Smooth muscle cell of the brain vasculature (primary cell): ENCODE measurements at regions not wholly inside any gene's neighbourhood (a gene's known extent, or its start where the extent isn't known, plus 50 kb on each side); places are given as distances from the start of the nearest gene placed in this dataset.
"Not testable (repeated sequence)": the region's sequence is repeated elsewhere in the genome, so short reads cannot be mapped to it uniquely, and the experiment has no call there.

Source experiments
- DNase-seq: peaks from one replicate; pipeline ENCODE4 v3.0.0-alpha.2; 2012; ENCODE audit warnings: low read depth, low spot score

DNA sequence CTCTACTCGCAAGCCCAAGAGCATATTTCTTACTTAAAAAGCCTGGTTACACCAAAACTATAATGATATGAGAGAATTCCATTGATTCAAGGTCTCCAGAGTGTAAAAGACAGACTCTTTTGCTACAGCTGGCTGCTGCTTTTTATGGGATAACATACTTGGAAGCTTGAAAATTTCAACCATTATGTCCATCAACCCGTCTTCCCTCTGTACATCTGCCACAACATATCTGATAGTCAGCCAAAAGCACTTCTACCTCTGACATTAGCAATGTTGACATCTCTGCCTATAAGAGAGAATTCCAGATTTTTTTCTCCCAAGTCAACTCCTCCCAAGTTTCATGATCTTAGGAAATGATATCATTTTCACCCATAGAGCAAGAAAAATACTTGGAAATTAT lies 54.4 kb upstream of the IQCM start:
- DNase-seq: no peak

DNA sequence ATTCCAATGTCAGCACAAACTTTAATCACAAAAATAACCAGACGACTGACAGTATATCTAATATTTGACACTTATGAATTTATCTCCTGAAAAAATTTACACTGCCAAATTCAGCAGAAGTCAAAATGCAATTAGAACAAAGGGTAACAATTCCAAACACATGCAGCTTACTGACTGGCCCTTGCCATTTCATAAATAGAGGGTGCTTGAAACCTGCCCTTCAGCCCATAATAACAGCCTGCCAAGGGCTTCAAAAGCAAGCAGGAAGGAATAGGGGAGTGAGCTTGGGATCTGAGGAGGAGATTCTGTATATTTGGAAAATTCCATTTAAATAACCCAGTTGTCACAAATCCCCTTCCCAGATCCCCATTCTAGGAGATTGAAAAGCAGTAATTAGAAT lies 66.1 kb upstream of the IQCM start:
- no peak for DNase-seq

DNA sequence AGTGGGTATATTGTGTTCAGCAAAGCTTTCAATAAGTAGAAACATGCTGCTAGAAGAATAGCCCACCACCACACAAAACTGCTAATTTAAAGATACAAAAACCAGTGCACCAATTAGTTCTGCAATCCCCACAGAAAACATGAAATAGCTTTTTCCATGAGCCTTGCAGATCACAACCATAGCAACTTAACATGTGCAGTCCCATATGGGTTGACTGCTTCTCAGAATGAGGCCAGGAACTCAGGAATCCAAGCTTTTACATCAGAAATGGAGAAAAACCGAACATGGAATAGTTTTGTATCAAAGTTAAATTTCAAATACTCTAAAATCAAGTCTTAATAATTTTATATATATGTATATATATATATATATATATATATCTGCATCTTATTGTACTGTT lies 66.6 kb upstream of the IQCM start:
- DNase-seq: no peak

DNA sequence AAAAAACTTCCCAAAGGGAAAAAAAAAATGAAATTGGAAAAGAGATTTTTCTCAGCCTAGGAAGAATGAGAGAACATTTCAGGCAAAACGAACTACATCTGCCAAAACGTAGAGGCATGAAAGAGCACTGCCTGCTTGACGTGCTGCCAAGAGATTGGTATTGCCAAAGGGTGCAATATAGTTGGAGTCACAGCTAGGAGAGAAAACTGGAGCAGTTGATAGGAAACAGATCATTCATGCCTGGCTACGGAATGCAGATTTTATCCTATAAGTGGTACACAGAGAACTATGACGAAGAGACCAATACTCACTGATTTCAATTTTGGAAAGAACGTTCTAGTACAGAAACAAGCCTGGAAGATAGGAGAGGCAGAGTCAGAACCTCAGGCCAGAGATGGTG lies 68.4 kb upstream of the IQCM start:
- no peak for DNase-seq

DNA sequence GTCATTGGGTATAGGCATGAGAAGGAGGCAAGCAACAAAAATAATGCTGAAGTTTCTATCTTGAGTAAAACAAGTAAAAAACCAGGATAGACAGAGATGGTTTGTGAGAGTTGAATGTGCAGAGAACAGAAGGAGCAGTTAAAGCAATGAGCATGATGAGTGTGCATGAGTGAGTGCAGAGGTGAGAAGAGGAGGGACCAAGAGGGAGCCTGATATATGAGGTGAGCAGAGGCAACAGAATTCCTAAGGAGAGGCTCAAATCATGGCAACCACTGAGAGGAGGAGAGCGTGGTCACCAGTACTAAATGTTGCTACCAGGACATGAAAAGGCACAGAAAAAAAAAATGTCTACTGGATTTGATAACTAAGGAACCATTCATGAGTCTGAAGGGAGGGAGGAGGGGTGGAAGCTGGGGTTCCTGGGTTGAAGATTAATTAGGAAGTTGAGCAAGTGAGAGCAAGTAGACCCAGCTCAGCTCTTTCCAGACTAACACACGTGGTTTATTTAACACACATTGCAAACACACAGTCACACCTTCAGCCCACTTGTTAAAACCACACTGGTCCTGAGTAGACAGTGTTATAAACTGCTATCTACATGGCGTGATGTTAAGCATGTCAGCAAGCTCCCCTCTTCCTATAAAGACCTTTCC lies 69.0 kb upstream of the IQCM start:
- no peak for DNase-seq

DNA sequence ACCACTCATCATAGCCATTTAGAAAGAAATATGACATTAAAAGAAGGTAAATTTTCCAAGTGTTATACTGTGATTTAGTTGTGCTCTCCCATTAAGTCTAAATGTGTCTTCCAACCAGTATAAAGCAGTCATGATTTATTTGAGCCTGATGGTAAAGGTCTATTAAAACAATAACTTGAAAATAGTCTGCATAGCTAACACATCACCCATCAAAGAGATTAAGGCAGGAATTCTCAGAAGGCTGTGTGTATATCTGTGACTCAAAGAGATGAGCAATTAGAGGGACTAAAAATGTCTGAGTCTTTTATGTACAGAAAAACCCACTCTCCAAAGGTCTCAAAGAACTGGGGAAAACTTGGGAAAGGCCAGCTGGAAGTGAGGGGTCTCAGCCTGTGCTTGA lies 70.3 kb upstream of the IQCM start:
- DNase-seq: no peak

DNA sequence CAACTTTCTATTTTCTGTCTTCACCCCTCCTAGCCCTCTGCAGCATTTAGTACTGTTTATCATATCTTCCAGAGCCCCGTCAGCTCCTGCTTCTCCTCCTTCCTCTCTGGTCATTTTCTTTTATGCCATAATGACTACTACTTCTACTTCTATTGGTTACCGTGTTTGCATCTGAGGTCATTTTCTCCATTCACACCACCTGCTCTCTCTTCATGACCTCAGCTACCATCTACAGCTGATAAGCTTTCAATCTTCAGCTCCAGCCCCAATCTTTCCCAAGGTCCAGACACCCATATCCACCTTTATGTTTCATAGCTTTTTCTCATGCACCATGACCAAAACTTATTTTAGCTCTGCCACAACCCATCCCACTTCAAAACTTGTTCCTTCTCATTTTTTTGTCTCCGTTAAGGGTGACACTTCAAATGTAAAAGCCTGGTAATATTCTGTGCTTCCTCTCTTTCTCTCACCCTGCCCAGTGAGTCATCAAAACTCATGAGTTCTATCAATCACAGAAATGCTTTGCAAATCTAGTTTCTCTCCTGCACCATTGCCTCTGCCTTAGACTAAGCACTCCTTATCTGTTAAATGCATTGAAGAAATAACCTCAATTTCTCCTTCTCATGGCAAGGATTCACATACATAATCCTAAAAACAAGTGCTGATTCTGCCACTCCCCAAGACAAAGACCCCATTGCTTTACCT lies 71.3 kb upstream of the IQCM start:
- no peak for DNase-seq

DNA sequence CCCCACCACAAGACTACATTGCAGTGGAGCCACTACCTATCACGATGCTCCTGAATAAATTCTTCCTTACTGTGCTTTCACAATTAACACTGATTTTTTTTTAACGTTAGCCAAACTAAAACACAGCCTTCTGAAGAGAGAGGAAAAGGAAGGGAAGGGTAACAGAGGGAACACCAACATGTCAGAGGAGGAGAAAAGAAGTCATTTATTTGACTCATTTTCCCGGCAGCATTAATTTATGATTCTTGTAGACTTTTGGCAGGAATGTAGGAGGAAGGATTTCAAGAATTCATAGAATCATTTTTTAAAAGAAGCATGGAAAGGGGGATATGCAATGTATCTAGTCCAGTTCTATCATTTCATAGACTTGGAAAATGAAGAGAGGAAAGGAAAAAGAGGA lies 74.3 kb upstream of the IQCM start:
- no peak for DNase-seq

DNA sequence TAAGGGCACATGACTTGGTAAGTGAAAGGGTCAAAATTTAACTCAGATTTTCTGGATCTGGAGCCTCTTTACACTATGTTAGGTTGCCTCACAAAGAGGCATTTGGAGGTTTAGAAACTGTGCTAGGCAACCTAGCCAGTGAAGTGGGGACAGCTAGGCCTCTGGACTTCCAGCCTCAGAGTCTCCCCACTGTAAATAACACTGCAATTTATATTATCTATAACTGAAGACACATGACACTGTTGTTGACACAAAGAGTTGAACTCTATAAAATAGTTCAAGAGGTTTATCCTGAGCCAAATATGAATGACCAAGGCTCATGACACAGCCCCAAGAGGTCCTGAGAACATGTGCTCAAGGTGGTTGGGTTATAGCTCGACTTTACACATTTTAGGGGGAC lies 74.9 kb upstream of the IQCM start:
- DNase-seq: no peak

DNA sequence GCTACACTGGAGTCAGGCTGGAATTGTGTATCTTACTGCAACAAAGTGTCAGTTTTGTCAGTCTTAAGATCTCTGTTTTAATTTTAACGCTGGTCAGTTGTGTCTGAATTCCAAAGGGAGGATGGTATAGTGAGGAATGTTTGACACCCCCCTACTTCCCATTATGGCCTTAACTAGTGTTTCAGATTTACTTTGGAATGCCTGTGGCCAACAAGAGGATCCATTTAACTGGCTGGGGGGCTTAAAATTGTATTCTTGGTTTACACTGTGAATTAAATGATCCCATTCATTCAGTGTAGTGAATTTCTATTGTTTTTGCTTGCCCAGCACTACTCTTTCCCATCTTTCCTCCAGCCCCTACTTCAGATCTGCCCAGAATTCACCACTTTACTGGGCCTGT lies 75.8 kb upstream of the IQCM start:
- DNase-seq: no peak

DNA sequence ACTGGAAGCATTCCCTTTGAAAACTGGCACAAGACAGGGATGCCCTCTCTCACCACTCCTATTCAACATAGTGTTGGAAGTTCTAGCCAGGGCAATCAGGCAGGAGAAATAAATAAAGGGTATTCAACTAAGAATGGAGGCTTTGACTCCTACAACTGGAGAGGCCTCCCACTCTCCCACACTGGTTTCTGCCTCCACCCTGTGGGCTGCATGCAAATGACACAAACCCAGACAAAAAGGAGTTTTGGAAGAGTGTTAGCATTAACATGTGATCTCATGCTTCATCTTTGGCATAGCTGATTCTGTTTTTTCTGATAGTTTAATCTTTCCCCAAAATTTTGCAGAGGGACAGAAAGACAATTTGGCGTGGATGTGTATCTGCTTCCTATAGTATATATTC lies 80.8 kb upstream of the IQCM start:
- no peak for DNase-seq

DNA sequence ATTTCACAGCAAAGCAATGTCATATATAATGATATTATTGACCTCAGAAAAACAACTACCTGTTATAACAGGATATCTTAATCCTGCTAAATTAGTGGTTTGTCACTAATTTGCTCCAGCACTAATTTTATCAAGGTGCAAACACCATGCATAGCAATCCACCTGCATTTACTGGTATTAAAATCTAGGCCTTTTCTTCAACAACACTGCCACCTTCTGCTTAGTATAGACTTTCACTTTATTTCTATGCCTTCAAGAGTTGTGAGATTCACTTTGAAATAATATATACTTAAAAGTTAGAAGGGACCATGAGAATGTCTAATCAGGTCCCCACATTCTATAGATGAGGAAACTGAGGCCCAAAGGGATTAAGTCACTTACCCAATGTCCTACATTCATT lies 82.1 kb upstream of the IQCM start:
- no peak for DNase-seq

DNA sequence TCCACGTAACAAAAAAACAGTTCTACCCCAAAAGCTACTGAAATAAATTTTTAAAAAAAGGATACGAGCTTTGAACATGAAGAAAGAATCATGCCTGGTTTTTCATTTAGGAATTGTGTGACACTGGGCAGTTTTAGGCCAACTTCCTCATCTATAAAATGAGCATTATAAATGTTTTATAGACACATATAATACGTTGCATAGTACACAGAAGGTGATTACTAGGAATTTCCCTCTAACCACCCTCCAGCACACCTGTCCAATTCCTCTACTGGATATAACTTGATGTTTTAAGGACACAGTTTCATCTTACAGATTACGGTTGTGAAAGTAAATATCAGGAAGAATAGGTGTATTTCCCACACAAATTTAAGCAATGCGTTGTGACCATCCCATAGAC lies 85.5 kb upstream of the IQCM start:
- DNase-seq: no peak

DNA sequence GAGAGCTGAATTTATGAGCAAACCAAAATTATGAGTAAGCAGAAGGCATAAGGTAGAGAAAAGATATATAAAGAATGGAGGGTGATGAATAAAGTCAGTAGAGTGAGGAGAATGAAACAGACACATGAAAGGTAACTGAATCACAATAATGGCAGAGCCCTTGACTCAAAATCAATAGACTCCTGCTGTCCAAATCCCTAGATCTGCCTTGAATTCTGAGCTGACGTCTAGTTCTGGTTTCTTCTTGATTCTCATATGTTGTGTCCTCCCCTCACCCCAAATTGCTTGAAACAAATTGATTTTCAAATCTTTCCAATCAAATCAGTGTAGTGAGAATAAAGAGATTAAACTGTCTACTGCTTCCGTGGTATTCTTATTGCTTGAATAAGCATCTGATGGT lies 86.6 kb upstream of the IQCM start:
- no peak for DNase-seq

DNA sequence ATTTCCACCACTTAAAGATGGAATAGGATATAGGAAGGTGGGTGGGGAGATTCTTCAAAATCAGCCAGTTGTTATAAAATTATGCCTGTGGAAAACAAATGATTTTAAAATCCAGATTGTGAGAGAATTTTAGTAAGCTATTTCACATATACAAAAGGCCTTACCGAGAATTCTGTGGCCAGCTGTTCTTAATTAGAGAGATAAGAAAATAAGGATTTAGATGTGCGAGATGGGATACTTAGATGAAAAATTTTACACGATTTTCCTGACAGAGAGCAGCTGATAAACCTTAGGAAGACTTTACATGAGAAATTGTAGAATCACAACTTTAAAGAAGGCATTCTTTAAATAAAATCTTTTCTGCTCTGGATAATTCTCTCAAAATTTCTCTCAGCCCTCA lies 94.5 kb upstream of the IQCM start:
- DNase-seq: no peak

DNA sequence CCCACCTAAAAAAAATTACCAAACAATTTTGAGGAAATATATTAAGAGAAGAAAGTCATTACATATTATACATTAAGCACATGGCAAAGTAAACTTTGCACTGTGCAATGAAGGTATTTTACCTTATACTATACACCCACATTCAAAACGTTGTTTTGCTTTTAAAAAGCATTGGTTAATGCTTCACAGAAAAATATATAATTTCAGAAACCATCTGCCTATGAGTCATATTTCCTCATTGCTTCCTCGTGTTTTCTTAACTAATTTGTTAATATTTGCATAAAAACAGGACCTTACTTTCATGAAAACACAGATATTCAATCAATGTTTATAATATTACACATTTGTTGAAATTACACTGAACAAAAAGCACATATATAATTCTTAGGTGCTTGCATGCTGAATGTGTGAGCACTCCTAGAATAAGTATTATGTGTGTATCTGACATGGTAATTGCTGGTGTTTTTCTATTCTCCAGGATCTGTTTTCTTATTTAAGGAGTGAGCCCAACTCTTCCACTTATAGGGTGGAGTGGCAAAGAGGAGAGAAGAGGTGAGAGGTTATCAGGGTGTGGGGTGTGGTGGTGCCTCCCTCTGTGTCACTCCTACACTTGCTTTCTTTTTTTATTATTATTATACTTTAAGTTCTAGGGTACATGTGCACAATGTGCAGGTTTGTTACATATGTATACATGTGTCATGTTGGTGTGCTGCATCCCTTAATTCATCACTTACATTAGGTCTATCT lies 95.1 kb upstream of the IQCM start:
- DNase-seq: no peak

DNA sequence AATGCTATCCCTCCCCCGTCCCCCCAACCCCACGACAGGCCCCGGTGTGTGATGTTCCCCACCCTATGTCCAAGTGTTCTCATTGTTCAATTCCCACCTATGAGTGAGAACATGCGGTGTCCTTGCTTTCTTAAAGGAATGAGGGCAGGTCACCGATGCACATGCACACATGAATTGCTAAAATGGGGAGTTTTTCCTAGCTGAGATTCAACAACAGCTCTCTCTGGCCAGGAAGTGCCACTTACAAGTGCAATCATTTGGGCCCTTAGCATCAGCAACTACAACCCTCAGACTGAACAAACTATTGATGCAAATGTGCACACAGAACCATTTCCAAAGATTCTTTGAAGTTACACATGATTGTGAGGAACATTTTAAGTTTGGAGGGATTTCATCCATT lies 95.7 kb upstream of the IQCM start:
- DNase-seq: no peak

DNA sequence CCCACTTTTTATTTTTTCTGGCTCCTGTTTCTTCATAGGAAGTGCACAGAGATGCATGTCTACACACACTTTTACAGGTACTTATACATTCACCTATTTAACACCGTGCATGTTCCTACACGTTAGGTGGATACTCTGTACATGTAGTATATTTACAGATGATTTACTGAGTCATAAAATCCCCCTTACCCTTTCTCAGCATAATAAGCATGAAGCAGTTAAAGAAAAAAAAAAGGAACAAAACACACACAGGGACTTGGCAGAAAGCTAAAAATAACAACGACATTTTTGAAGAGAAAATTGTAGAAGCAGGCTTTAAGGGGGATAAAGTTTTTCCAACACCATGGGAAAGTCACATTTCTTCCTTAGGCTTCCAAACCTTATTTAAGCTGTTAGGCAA lies 96.4 kb upstream of the IQCM start:
- no peak for DNase-seq

DNA sequence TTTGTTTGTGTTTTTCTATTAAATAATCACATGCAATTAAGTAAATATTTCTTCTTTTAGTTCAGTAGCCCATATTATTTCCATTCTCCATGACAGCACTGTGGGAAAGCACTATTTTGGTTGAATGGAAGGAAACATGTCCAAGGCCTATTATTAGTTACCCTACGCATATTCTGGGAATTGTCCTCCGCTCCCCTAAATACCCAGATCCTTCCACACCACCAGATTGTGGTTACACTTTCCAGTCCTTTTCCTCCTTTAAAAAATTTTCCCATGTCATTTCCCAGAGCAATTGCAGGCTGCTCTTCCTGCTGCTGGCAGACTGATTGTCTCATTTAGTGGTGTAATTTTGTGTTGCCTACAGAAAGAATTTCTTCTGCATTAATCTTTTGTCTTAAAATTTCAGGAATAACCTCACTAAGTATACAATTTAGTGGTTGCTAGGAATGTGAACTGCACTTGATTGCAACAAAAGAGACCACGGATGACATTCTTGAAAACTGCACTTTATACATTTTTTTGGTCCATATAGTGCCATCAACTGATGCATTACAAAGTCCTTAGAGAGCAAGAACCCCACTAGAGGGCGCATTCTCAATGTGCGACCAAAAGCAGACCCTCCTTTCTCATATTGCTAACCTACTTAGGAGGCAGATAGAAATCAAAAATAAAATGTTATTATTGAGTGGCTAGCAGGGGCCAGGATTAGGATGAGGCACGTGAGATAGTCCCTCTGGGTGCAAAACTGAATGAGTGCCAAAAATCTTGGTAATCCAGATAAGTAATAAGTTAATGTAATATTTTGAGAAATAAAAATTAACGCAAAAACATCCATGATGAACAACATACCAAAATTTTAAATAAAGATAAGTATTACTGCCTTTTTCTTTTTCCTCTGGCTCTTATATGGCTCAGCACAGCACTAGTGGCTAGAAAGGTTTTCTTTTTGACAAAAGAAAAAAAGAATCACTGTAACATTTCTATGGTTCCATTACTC lies 98.8 kb upstream of the IQCM start:
- DNase-seq: peak; percentile 39

DNA sequence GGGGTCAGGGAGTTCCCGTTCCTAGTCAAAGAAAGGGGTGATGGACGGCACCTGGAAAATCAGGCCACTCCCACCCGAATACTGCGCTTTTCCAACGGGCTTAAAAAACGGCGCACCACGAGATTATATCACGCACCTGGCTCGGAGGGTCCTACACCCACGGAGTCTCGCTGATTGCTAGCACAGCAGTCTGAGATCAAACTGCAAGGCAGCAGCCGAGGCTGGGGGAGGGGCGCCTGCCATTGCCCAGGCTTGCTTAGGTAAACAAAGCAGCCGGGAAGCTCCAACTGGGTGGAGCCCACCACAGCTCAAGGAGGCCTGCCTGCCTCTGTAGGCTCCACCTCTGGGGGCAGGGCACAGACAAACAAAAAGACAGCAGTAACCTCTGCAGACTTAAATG lies 100.1 kb upstream of the IQCM start:
- not testable (repeated sequence) for DNase-seq

DNA sequence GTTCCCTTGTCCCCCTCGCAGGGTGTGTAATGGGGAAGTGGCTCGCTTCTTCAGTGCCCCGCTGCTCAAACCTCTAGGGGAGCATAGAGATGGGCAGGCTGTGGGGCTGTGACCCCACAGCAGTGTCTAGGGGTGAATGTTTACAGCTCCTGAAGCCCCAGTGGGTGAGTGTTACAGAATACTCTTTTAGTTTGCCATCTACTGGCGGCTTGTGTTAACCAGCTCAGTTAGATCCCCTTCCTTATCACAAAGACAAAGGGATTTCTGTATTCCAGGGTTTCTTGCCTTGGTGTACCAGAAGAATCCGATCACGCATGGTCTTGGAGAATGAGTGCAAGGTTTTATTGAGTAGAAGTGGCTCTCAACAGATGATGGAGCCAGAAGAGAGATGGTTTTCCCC lies 108.1 kb upstream of the IQCM start:
- no peak for DNase-seq

DNA sequence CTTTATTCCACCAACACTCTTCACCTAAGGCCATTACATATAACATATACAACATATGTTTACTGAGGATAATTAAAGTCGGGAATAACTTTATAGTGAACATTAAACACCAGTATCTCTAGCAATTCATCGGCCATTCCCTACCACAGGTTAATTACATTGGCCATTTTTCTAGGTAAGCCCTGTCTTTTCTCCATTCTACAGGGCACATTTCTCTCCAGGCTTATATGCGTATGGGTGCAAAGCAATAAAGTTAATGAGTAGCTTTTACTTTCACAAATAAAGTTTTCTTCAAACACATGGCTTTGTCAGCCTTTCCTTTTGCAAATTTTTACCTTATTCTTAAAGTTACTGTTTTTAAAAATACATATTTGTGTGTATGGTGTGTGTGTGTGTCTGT lies 111.9 kb upstream of the IQCM start:
- DNase-seq: no peak
